HG02763 (cell line): ENCODE measurements at regions not wholly inside any gene's neighbourhood (a gene's known extent, or its start where the extent isn't known, plus 50 kb on each side); places are given as distances from the start of the nearest gene placed in this dataset.

Source experiments
- ATAC-seq: cut with Tn5 transposase; IDR thresholded peaks from one replicate; pipeline ENCODE4 v1.9.1; 2021; ENCODE audit warnings: mild to moderate bottlenecking, moderate library complexity; ENCODE audit not compliant: unreplicated experiment

DNA sequence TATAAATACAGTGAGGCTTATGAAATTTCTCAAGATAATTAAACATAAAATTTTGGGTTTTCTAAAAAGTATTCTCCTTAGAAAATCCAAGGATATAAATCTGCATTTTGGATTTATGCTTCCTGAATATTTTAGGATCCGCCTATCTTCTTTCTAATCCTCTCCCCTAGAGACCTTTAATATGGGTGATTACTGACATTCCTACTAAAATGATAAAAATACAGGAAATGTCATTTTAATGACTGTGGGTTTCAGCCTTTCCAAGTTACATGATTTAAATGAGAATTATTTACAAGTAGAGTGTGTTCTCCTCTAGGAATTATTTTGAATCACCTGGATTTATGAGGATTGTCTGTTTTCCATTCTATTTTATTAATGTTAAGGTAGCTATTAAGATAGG, 150.4 kb downstream of the C7orf25 start:
- ATAC-seq: no peak

DNA sequence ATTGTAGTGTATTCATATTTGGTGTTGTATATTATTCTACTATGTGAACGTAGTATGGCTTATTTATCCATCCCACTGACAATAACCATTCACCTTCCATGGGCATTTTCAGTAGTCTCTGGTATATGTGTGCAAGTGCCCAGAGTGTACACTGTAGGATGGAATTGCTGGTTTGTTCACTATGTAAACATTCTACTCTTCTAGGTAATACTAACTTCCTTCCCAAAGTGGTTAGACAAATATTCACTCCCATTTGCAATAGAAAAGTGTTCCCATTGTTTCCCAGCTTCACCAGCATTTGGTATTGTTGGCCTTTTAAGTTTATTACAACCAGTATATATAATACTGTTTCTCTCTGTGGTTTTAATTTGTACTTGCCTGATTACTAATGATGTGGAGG, 153.7 kb downstream of the C7orf25 start:
- no peak for ATAC-seq

DNA sequence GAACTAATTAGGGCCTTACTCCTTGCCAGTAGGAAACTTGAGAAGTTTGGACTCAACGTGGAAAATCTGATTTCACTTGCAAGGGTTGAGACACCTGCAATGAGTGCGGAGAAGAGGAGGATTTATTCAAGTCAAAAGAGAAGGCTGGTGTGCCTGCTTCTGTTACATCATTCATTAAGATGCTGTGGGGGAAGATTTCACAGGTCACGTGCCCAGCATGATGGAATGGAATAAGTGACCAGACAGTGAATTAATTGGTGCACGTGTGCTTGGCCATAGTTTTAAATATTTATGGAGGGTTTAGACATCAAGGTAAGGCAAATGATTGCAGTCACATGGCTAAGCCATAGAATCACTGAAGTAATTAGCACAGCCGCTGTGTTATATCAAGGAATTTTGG, 155.0 kb downstream of the C7orf25 start:
- no peak for ATAC-seq

DNA sequence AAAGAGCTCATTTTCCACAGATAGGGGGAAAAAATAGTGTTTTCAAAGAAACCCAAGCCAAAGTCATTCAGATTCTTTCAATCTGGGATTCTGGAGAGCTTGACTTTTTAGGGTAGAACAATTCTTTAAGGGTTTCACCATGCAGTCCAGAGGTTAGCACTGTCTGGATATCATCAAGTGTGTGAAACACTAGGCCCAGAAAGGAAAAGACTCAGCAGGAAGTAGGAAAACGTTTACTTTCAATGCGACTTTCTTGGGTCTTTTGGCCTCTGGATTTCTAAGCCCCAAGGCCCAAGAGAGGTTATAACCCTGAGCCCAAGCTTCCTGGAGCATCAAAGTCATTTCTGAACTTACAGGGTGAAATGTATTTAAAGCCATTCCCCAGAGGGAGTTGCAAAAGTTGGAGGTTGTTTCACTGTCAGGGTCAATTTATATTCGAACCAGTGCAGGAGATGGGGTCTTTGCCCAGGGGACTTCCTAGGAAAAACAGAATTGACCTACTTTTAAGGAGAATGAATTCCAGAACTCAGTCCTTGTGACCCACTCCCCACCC, 158.0 kb downstream of the C7orf25 start:
- no peak for ATAC-seq

DNA sequence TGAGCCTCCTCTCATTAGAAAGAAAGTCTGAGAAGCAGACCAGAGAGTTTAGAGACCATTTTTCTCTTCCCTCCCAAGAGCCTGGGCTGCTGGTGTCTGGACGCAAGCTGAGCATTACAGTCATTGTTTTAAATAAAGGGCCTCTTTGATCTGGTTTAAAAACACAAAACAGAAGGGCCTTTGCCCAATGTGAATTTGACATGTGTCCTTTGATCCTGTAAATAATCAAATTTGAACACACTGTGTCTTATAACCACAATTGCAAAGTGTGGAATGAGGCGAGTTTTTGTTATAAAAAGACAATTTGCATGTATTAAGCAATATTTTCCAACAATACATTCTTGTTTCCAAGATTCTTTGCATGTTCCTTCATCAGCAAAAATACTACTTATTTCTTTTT, 158.5 kb downstream of the C7orf25 start:
- ATAC-seq: no peak

DNA sequence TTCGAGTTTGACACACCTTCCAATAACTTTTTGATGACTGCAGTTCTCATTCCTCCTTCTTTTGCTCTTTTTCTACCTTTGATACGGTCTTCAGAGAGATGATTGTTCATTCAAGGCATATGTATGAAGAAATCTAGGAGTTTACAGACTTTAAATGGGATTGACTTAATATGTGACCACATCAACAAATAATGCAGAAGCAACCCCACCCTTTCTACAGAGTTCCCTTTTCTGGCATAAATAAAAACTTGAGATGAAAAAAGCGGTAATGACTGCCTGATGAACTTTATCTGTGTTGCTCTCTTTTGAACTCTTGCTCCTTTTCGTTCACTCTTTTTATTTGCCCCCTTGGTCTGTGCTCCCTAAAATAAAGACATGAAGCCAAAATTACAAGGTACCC, 161.7 kb downstream of the C7orf25 start:
- no peak for ATAC-seq

DNA sequence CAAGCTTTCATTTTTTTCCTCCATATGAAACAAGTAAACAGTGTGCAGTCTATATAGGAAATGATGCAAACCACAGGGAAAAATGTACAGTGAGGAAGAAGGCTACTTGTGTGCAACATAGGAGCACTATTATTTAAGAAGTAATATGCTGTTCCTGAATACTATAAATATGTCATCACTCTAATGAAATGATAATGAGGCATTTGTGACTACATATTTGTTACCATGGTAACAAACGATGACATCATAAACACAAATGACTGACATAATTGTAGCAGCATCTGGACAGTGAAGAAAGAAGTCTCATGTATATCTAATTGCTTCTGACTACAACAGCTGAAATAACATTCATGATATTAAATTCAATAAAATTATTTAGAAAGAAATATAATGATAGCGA, 164.8 kb downstream of the C7orf25 start:
- no peak for ATAC-seq

DNA sequence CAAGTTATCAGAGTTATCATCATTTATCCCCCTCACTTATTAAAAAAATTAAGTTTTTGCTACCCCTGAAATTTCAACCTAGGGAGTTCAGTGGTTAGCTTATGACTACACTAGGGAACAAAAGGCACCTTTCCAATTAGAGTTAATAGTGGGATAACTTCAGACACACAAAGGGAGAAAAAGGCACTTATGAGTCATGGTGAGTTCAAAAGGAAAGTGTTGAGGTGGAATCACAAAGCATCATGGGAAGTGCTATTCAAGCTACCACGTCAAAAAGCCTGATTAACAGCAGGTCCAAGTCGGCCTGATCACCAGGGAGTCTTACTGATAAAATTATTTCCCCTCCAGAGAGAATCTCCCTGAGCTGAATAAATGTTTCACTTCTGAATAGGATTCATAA, 165.7 kb downstream of the C7orf25 start:
- ATAC-seq: no peak

DNA sequence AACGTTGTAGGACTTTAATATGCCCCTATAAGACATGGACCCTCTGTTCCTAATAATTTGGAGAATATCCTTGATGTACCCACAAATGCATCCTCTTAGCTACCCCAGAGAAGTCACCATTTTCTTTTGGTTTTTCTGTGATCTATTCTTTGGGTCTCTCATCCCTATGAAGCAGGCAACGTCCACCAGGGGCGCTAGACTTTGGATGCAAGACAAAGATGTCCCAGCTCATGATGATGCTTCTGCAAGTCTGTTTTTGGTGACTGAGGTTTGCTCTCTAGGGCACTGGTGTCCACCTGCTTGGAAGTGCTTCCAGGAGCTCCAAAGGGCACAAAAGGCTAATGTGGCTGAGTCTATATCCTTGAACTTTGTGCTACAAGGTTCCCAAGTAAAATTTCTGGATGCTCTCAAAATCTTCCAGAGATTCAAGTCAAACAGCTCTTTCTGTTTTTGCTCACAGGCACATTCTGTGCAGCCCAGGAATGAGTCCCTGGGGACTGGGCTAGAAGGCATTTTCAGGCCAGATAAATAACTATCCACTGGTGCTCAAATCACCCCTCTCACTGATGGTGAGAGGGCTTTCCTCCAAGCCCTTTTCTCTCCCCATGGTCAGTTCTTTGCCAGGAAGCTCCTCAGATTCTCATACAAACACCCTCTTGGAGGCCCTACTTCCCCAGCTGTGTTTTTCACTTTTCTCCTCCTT, 166.4 kb downstream of the C7orf25 start:
- ATAC-seq: no peak

DNA sequence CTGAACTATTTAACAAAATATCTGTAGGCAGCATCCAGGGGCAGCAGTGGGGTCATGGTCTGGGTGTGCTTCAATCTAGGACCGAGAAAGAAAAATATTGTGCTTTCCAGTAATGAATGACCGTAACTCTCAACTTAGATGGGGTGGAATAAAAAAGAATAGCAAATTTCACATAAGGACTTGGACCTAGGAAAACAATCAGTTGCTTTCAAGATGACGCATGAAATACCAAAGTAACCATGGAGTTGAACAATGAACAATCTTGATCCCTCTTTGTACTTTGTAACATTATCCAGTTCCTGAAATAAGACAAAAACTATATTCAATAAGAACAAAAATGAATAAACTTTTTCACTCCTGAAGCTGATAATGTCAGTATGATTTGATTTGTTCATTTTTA, 167.1 kb downstream of the C7orf25 start:
- ATAC-seq: no peak

DNA sequence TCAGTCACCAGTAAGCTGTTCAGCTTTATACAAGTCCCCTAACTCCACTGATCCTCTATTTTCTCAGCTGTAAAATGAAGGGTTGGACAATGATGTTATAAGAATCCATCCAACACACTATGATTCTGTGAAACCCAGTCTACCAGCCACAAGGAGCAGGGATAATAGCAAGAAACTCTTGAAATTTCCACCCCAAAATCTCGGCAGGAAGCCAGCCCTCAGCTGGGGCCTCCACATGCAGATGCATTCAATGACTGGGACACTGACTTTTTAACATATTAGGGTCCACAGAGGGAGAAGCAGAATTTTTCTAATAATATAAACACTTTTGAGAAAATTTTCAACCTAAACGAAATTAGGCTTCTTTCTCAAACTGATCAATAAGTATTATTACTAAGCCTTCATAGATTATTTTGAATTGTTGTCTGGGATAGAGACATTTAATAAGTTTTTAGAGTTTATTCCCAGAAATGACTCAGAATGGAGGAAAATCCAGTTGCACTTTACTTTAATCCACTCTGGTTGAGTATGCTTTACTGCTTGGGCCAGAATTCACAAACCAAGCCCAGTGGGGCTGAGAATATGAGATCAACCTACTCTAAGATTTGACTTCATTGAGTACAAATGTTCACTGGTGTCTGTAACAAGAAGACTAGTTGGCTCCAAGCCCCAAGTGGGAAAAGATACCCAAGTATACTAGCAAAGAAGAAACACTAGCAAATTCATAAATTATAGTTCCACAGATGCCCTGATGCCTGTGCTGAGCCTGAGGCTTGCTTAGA, 168.6 kb downstream of the C7orf25 start:
- no peak for ATAC-seq

DNA sequence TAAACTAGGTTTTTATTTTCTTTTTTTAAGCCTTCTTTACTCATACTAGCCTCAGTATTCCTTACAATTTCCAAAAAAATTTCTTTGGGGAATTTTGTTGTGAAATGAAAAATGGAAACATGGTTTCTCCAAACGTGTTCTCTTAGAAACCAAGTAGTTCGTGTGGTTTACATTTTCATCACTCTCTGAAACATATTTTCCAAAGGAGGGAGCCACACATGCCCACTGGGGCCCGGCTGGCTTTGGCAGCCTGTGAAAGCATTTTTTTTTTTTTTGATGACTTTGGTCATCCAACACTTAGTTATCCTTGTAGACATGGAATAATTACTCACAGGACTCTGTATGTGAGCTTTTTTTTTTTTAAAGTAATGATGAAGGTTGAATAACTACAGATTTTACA, 169.6 kb downstream of the C7orf25 start:
- ATAC-seq: no peak

DNA sequence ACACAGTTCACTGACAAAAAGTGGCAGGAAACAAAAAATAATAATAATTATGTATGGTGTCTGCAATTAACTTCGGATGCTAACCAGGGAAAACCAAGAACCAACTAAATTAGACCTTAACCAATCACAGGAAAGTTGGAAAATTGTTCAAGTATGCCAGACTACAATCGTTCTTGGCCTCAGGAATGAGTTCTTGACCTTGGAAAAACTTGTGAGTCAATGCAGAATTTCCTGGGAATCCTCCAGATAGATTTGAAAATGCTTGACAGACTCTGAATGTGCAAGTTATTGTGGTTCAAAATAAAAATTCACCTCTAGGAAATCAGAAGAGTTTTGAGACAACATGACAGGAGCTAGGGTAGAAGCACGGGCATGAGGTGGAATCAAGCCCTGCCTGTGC, 171.5 kb downstream of the C7orf25 start:
- ATAC-seq: no peak

DNA sequence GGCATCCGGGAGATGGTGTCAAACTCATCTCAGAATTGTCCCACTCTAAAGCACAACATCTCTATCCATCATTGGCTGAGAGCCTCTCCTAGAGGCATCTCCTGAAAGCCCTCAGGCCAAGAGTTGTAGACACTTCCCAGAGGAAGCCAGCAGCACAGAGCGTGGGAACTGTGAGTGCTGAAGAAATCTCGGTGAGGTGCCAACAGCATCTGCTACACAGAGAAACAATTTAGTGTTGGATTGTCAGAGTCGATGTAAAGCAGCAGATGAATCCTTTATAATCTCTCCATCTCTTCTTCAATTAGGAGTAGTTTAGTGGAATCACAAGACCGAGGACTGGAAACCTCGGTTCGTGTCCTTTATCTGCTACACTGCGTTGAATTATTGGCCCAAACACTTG, 172.2 kb downstream of the C7orf25 start:
- ATAC-seq: no peak

DNA sequence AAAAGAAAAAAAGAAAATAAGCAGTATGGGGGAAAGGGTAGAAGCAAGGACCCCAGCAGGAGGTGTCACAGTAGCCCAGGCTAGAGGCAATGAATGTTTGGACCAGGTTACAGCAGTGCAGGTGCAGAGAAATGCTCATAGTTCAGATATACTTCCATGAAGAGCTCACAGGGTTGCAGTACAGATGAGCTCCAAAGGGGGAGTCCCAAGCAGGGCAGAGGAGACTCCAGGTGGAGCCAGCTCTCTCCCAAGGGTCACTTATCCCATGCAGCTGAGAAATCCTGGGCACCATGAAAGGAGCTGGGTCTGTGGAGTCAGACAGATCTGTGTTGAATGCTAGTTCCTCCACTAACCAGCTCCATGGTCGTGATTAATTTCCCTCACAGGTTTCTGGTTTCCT, 174.9 kb downstream of the C7orf25 start:
- no peak for ATAC-seq

DNA sequence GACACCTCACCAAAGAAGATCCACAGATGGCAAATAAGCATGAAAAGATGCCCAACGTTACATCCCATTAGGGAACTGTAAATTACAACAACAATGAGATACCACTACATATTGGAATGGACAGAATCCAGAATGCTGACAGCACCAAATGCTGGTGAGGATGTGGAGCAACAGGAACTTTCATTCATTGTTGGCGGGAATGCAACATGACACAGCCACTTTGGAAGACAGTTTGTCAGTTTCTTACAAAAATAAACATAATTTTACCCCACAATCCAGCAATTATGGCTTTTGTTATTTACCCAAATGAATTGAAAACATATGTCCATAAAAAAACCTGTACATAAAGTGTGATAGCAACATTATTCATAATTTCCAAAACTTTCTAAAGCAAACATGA, 176.8 kb downstream of the C7orf25 start:
- no peak for ATAC-seq

DNA sequence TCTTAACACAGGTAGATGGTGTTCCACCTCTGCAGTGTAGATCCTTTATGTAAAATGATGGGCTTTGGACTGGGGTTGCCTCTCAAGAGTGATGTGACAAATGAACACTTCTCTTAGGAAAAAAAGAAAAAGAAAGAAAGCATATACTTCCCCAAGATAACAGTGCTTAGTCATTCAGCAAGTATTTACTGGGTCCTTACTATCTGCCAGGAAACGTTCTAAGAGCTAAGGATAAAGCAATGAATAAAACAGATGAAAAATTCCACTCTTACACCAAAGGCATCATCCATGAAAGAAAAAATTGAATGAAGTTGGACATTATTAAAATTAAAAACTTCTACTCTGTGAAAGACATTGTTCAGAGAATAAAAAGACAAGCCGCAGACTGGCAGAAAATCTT, 177.3 kb downstream of the C7orf25 start:
- ATAC-seq: no peak

DNA sequence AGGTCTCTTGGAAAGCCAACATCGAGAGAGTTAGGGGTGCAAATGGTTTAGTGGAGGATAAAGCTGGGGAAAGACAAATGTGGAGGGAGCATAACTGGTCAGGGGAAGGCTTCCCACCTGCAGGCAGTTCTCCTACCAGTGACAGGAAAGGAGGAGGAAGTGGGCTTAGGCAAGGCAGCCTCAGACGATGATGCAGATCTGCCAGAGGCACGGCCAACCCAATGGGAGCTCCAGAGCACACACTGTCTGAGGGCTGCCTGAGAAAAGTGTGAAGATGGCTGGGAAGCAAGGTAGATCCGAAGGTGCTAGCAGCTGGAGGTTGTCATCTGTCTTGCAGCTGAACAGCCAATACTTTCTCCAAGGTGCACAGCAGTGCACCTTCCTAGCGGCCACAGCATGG, 178.8 kb downstream of the C7orf25 start:
- ATAC-seq: no peak

DNA sequence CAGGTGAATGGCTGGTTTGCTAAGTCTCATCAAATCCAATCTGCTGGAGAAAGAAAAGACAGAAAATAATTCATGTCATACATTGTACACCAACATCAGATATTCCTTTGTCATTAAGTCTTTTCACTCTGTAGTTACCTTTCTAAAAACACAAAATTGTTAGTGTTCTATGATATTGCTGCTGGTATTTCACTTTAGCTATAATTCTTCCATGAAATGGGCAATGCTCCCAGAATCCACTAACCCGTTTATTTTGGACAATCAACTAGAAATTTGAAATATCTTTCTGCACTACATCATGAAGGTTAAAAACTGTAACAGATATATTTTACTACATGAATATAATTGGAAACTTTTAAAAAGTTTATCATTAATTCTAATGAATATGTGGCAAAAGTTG, 181.3 kb downstream of the C7orf25 start:
- ATAC-seq: no peak

DNA sequence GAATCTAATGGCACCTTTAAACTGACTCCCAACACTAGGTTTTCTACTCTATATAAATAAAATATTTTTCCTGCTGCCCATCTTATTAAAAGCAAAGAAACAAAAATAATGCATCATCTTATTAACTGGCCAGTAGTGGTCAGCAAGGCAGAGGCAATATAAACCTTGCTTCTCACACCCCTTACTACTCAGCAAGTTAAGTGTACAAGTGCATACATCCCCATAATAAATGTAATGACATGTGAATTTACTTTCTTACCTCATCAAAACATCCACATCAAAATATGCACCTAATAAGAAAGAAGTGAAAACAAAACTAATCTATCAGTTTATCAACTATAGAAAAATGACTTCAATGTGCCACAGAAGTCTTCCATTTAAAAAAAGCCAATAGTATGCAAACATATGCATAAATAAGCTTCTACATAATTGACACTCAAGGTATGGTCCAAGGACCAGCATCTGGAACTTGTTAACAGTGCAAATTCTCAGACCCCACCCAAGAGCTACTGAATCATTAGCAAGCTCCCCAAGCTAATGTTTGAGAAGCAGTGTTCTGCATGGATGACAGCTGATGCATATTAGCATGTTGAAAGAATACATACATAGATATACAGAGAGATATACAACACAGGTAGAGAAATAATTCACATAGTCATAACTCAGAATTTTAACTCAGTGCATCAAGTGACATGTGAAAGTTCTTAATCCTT, 182.7 kb downstream of the C7orf25 start:
- ATAC-seq: no peak

DNA sequence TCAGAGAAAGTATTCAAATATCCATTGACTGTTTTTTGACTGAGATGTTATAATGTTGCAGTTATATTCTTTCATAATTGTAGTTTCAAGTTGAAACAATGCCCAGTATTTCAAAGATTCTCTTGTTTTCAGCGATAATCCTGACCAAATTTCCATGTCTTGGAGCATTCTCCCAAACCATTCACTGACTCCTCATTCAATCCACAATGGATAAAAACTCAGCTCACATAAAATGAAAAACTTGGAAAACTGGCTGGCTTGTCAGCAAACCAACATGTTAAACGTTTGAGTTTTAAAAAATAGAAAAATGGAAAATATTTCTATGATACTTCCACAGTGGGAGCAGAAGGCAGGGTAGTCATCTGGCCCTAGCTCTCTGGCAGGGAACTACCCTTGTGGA, 184.4 kb downstream of the C7orf25 start:
- ATAC-seq: no peak
